ENCODE measurements at regions not wholly inside any gene's neighbourhood (a gene's known extent, or its start where the extent isn't known, plus 50 kb on each side); places are given as distances from the start of the nearest gene placed in this dataset.

DNA sequence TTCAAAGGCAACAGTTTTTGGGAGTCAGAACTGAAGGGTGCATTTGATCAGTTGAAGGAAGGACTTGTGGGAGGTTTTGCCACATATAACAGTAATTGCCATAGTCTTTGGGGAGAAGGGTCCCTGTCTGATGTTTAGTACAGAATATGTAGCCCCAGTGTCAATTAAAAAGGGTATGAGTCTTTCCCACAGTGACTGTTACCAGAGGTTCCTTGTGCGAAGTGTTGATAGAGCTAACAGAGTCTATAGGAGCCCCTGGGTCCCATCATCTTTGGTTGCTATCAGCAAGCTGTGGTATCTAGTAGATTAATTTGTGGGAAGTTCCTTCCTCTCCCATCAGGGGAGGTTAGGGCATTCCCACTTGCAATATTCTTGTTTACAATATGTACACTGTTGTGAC lies 329.2 kb downstream of the PTPRU start:
- H3K9me3 ChIP-seq (ENCODE audit: control insufficient read depth, insufficient read depth, low read length): peaks cover 2% of the 10 kb centered on the region
- no peaks in the 10 kb centered on the region for H3K36me3 ChIP-seq (ENCODE audit: control insufficient read depth, insufficient read depth, low read length)
- no peaks in the 10 kb centered on the region; the same call in 1 of the 2 replicates for H3K27me3 ChIP-seq (ENCODE audit: control insufficient read depth, insufficient read depth, low read length)
- no peak for DNase-seq (ENCODE audit: low read depth, low spot score)
- H3K4me3 ChIP-seq (ENCODE audit: low read length): no peak overlapping the region
- H3K27ac ChIP-seq (ENCODE audit: low read length): no peak overlapping the region
- H3K4me1 ChIP-seq (ENCODE audit: control insufficient read depth, insufficient read depth, low read length): no peaks in the 10 kb centered on the region
- no CpG with 5 or more reads among the region's 1 CpG for WGBS (ENCODE audit: insufficient coverage, insufficient read length)

DNA sequence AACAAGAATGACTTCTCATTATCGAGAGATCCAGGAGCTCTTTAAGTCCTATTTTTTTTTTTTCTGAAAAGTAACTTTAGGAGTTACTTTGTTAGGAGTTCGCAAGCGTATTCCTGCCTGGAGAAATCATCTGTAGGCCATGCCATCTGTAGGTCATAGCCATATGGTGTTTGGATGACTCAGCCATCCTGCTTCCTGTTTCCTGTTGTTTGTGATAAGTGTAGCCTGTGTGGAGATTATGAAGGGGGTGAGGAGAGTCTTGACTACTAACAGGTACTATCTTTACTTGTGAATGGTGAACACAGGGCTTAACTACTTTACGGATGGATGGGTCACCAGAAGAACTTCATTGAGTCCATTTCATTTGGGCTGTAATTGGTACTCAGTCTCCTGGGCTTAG lies 327.2 kb downstream of the PTPRU start:
- H3K9me3 ChIP-seq (ENCODE audit: control insufficient read depth, insufficient read depth, low read length): peaks cover 2% of the 10 kb centered on the region
- no CpG with 5 or more reads among the region's 4 CpGs for WGBS (ENCODE audit: insufficient coverage, insufficient read length)
- H3K27me3 ChIP-seq (ENCODE audit: control insufficient read depth, insufficient read depth, low read length): no peaks in the 10 kb centered on the region; the same call in 1 of the 2 replicates
- no peaks in the 10 kb centered on the region for H3K36me3 ChIP-seq (ENCODE audit: control insufficient read depth, insufficient read depth, low read length)
- no peak overlapping the region for H3K4me3 ChIP-seq (ENCODE audit: low read length)
- H3K27ac ChIP-seq (ENCODE audit: low read length): no peak overlapping the region
- H3K4me1 ChIP-seq (ENCODE audit: control insufficient read depth, insufficient read depth, low read length): no peaks in the 10 kb centered on the region
- no peak for DNase-seq (ENCODE audit: low read depth, low spot score)

DNA sequence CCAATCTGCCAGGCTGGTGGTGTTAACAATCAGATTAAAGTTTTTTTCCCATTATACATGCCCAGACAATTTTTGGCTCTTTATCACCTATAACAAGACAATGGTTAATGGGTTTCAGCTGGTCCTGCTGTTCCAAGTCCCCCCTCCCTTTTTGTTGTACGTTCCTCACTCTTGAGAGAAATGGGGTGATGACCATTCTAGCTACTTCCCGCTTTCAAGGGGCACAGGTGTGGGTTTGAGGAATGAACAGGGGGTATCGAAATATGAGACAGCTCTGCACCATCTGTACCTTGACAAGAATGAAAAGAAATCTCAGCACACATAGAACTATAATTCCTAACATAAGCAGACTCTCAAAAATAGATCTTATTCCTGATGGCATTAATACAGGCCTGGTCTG lies 326.8 kb downstream of the PTPRU start:
- no peaks in the 10 kb centered on the region for H3K4me1 ChIP-seq (ENCODE audit: control insufficient read depth, insufficient read depth, low read length)
- DNase-seq (ENCODE audit: low read depth, low spot score): no peak
- H3K9me3 ChIP-seq (ENCODE audit: control insufficient read depth, insufficient read depth, low read length): peaks cover 2% of the 10 kb centered on the region
- H3K27ac ChIP-seq (ENCODE audit: low read length): no peak overlapping the region
- no peak overlapping the region for H3K4me3 ChIP-seq (ENCODE audit: low read length)
- H3K27me3 ChIP-seq (ENCODE audit: control insufficient read depth, insufficient read depth, low read length): no peaks in the 10 kb centered on the region; the same call in 1 of the 2 replicates
- no peaks in the 10 kb centered on the region for H3K36me3 ChIP-seq (ENCODE audit: control insufficient read depth, insufficient read depth, low read length)
- no CpG with 5 or more reads among the region's 3 CpGs for WGBS (ENCODE audit: insufficient coverage, insufficient read length)

DNA sequence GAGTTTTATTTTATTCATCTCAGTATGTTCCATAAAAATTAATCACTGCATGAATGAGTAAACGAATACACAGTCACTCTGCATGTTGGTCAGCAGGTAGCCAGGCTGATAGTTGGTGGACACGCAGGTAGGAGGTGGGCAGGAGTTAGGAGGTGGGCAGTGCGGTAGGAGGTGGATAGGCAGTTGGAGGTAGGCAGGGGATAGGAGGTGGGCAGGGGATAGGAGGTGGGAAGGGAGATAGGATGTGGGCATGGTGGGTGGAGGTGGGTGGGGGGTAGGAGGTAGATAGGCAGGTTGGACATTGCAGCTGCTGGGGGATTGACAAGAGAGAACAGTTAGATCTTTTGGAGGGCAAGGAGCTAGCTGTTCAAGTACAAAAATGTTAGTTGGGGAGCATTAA lies 322.7 kb downstream of the PTPRU start:
- WGBS (ENCODE audit: insufficient coverage, insufficient read length): no CpG with 5 or more reads among the region's 3 CpGs
- Histone ChIP-seq H3K9me3 (ENCODE audit: control insufficient read depth, insufficient read depth, low read length) (peaks cover 2% of the 10 kb centered on the region), H3K27ac (ENCODE audit: low read length) (no peak overlapping the region), H3K4me3 (ENCODE audit: low read length) (no peak overlapping the region), H3K4me1 (ENCODE audit: control insufficient read depth, insufficient read depth, low read length) (no peaks in the 10 kb centered on the region), H3K27me3 (ENCODE audit: control insufficient read depth, insufficient read depth, low read length) (no peaks in the 10 kb centered on the region; the same call in 1 of the 2 replicates), H3K36me3 (ENCODE audit: control insufficient read depth, insufficient read depth, low read length) (no peaks in the 10 kb centered on the region)
- no peak for DNase-seq (ENCODE audit: low read depth, low spot score)

DNA sequence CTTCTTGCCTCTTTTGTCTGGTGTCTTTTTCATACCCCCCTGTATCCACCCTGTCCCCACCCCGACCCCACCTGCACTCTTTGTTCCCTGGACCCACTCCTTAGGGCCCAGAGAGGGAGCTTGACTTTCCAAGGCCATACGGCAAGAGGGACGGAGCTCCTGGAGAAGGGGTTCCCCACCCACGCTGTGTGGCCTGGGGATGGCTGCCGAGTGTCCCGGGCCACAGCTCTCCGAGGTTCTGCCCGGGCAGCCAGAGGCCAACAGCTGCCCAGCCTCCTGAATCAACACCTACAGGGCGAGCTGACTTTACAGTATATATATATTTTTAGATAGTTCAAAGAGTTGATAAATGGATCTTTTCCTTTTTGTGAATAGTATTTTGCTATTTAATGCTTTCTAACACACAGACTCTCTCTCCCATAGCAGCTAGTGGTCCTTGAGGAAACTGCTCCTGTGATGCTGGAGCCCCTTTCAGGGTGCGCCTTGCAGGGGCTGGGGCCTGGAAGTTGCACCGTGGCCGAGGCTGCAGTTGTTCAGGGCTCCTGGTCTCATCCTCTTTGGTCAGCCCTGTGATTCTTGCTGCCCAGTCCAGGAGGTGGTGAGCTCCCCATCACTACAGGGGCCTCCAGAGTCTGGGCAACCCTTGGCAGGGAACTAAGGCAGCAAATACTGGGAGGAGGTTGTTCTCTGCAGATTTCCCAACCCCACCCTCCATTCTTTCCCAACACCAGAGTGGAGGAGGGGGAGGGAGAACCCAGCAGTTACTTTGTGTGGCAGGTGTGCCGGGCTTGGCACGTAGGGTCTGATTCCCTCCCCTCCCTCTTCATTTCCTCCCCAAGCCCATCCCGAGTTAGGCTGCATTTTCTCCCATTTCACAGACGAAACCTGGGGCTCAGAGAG lies 321.6 kb downstream of the PTPRU start:
- peaks cover 2% of the 10 kb centered on the region for H3K9me3 ChIP-seq (ENCODE audit: control insufficient read depth, insufficient read depth, low read length)
- H3K36me3 ChIP-seq (ENCODE audit: control insufficient read depth, insufficient read depth, low read length): no peaks in the 10 kb centered on the region
- no peak overlapping the region for H3K27ac ChIP-seq (ENCODE audit: low read length)
- H3K4me1 ChIP-seq (ENCODE audit: control insufficient read depth, insufficient read depth, low read length): no peaks in the 10 kb centered on the region
- H3K4me3 ChIP-seq (ENCODE audit: low read length): no peak overlapping the region
- H3K27me3 ChIP-seq (ENCODE audit: control insufficient read depth, insufficient read depth, low read length): no peaks in the 10 kb centered on the region; the same call in 1 of the 2 replicates
- WGBS (ENCODE audit: insufficient coverage, insufficient read length): no CpG with 5 or more reads among the region's 16 CpGs
- no peak for DNase-seq (ENCODE audit: low read depth, low spot score)

DNA sequence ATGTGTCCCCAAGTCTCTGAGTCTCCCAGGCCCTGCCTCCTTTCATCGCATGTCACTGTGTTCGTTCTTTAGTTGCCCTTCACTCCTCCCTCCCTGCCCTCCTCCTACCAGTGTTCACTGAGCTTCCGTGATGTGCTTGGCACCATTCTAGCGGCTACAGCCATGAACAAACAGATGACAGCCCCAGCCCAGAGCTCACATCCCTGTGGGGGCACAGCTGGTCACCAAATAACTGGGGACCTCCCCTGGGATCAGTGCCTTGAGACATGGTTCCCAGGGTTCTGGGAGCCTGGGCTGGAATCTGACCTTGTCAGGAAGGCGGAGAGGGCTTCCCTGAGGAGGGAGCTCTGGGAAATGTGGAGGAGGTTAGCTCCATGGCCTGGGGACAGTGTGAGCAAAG lies 320.7 kb downstream of the PTPRU start:
- no peak overlapping the region for H3K27ac ChIP-seq (ENCODE audit: low read length)
- no peaks in the 10 kb centered on the region for H3K9me3 ChIP-seq (ENCODE audit: control insufficient read depth, insufficient read depth, low read length)
- no peaks in the 10 kb centered on the region for H3K27me3 ChIP-seq (ENCODE audit: control insufficient read depth, insufficient read depth, low read length)
- H3K4me1 ChIP-seq (ENCODE audit: control insufficient read depth, insufficient read depth, low read length): no peaks in the 10 kb centered on the region
- H3K4me3 ChIP-seq (ENCODE audit: low read length): no peak overlapping the region
- no peaks in the 10 kb centered on the region for H3K36me3 ChIP-seq (ENCODE audit: control insufficient read depth, insufficient read depth, low read length)
- no CpG with 5 or more reads among the region's 5 CpGs for WGBS (ENCODE audit: insufficient coverage, insufficient read length)
- DNase-seq (ENCODE audit: low read depth, low spot score): no peak

DNA sequence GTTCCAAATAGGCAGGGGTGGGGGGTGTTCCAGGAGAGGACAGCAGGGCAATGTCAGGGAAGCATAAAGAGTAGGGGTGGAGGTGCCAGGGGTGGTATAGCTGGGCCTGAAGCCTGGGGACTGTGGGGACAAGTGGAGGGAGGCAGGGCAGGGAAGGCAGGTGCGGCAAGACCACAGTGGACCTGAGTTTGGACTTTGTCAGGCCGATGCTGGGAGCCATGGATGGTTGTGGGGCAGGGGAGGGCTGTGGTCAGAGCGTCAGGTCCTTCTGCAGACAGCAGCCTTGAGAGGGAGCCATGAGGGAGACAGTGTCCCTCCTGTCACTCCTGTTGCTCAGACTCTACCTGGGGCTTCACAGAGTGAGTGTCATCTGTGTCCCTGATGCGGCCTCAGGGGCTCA lies 320.3 kb downstream of the PTPRU start:
- Histone ChIP-seq H3K4me1 (ENCODE audit: control insufficient read depth, insufficient read depth, low read length) (no peaks in the 10 kb centered on the region), H3K4me3 (ENCODE audit: low read length) (no peak overlapping the region), H3K27ac (ENCODE audit: low read length) (no peak overlapping the region), H3K9me3 (ENCODE audit: control insufficient read depth, insufficient read depth, low read length) (no peaks in the 10 kb centered on the region), H3K27me3 (ENCODE audit: control insufficient read depth, insufficient read depth, low read length) (no peaks in the 10 kb centered on the region), H3K36me3 (ENCODE audit: control insufficient read depth, insufficient read depth, low read length) (no peaks in the 10 kb centered on the region)
- WGBS (ENCODE audit: insufficient coverage, insufficient read length): no CpG with 5 or more reads among the region's 4 CpGs
- DNase-seq (ENCODE audit: low read depth, low spot score): no peak

DNA sequence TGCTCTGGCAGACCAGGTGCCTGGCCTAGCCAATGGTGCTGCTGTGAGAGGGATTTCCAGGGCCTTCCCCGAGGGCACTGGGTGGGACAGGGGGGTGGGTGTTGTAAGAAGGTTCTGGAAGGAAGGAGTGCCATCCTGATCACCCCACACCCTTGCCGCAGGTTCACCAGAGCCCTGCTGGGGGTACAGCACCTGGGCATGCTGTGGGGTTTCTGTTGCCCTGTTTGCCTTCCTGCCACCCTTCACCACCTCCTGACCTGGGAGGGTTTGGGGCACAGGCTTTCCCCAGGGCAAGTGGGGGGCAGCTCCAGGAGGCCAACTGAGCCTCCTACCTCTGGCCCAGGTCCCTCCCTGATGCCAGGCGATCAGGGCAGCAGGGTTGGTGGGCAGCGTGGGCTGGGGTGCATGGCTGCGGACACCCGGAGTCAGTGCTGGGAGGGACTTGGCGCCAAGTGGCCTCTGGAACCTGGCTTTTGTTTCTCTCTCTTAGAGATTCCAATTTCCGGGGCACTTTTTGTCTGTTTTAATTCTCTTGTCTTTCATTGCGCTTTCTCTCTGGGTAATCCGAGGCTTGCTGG lies 318.8 kb downstream of the PTPRU start:
- H3K36me3 ChIP-seq (ENCODE audit: control insufficient read depth, insufficient read depth, low read length): no peaks in the 10 kb centered on the region
- no peak overlapping the region for H3K27ac ChIP-seq (ENCODE audit: low read length)
- no peak overlapping the region for H3K4me3 ChIP-seq (ENCODE audit: low read length)
- H3K4me1 ChIP-seq (ENCODE audit: control insufficient read depth, insufficient read depth, low read length): no peaks in the 10 kb centered on the region
- no peaks in the 10 kb centered on the region for H3K9me3 ChIP-seq (ENCODE audit: control insufficient read depth, insufficient read depth, low read length)
- no peak for DNase-seq (ENCODE audit: low read depth, low spot score)
- no CpG with 5 or more reads among the region's 10 CpGs for WGBS (ENCODE audit: insufficient coverage, insufficient read length)
- no peaks in the 10 kb centered on the region for H3K27me3 ChIP-seq (ENCODE audit: control insufficient read depth, insufficient read depth, low read length)

DNA sequence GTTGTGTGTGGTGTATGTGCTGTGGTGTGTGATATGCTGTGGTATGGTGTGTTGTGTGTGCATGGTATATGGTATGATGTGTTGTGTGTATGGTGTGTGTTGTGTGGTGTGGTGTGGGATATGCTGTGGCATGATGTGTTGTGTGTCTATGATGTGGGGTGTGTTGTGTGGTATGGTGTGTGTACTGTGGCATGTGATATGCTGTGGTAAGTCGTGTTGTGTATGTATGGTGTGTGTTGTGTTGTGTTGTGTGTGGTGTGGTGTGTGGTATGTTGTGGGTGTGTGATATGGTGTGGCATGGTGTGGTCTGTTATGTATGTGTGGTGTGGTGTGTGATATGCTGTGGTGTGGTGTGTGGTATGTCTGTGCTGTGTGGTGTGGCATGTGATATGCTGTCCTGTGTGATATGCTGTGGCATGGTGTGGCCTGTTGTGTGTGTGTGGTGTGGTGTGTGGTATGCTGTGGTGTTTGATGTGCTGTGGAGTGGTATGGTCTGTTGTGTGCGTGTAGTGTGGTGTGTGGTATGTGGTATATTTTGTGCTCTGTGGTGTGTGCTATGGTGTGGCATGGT lies 318.0 kb downstream of the PTPRU start:
- no peaks in the 10 kb centered on the region for H3K36me3 ChIP-seq (ENCODE audit: control insufficient read depth, insufficient read depth, low read length)
- H3K4me3 ChIP-seq (ENCODE audit: low read length): no peak overlapping the region
- DNase-seq (ENCODE audit: low read depth, low spot score): no peak
- no peaks in the 10 kb centered on the region for H3K9me3 ChIP-seq (ENCODE audit: control insufficient read depth, insufficient read depth, low read length)
- no peak overlapping the region for H3K27ac ChIP-seq (ENCODE audit: low read length)
- H3K4me1 ChIP-seq (ENCODE audit: control insufficient read depth, insufficient read depth, low read length): no peaks in the 10 kb centered on the region
- WGBS (ENCODE audit: insufficient coverage, insufficient read length): 100% methylated on average over 2 of the region's 2 CpGs
- no peaks in the 10 kb centered on the region for H3K27me3 ChIP-seq (ENCODE audit: control insufficient read depth, insufficient read depth, low read length)

DNA sequence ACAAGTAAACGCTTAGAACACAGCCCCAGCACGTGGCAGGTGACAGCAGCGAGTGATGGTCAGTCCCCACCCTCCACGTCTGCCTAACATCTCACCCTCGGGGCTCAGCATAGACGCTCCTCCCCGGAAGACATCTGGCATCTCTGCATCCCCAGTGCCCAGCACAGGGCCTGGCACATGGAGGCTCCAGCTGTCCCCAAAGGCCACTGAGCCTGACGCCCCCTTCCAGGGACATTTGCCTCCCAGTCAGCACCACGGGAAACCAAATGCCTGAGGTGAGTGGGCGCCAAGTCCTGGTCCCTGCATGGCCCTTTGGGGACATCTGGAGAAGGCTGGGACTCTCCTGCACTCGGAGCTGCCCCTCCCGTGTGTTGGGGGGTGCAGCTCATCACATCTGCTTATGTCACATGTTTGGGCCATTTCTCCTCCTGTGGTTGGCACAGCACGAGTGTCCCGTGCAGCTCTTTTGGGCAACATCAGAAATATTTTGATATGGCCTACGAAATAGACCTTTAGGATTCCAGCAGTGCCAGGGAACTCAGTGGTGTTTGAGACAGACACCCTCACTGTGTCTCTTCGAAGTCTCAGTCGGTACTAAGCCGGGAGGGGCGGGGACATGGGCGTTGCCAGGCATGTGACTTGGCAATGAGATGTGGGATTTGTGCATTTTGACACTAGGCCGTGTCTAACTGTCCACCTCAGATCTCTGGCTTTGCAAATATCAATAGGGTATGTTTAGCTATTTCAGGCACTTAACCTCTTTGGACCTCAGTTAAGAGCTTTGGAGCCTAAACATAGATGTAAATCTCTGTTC lies 315.0 kb downstream of the PTPRU start:
- no CpG with 5 or more reads among the region's 21 CpGs for whole genome bisulfite sequencing (ENCODE audit: insufficient coverage, insufficient read length)
- Histone ChIP-seq H3K9me3 (ENCODE audit: control insufficient read depth, insufficient read depth, low read length) (no peaks in the 10 kb centered on the region), H3K4me3 (ENCODE audit: low read length) (no peak overlapping the region), H3K4me1 (ENCODE audit: control insufficient read depth, insufficient read depth, low read length) (no peaks in the 10 kb centered on the region), H3K27me3 (ENCODE audit: control insufficient read depth, insufficient read depth, low read length) (no peaks in the 10 kb centered on the region), H3K36me3 (ENCODE audit: control insufficient read depth, insufficient read depth, low read length) (no peaks in the 10 kb centered on the region), H3K27ac (ENCODE audit: low read length) (no peak overlapping the region)
- DNase-seq (ENCODE audit: low read depth, low spot score): no peak
